SU-DHL-6 (cell line): ENCODE measurements at regions not wholly inside any gene's neighbourhood (a gene's known extent, or its start where the extent isn't known, plus 50 kb on each side); places are given as distances from the start of the nearest gene placed in this dataset.

ENCODE experiments used
- H2AFZ ChIP-seq: fragments of 200-600 bp; sonication (generic); 2 replicates; pipeline ENCODE4 v1.6.1; 2014; ENCODE audit warnings: low read depth, mild to moderate bottlenecking, moderate library complexity, mixed read lengths, antibody characterized with exemption, low read length; ENCODE audit not compliant: severe bottlenecking
- H3F3A ChIP-seq: fragments of 200-600 bp; shearing (Covaris generic); 2 replicates; pipeline ENCODE4 v1.6.0; 2016; ENCODE audit warnings: antibody characterized with exemption, mild to moderate bottlenecking; ENCODE audit not compliant: insufficient read depth
- H3K27ac ChIP-seq: fragments of 200-600 bp; sonication (generic); 2 replicates; pipeline ENCODE4 v1.5.1; 2016; ENCODE audit warnings: low read depth, mild to moderate bottlenecking, low read length, moderate library complexity, mixed read lengths
- H3K27me3 ChIP-seq: fragments of 200-600 bp; sonication (generic), shearing (Covaris generic); 2 replicates; pipeline ENCODE4 v1.6.0; 2014; ENCODE audit warnings: mild to moderate bottlenecking, low read length
- H3K36me3 ChIP-seq: fragments of 200-600 bp; sonication (generic); 2 replicates; pipeline ENCODE4 v1.6.1; 2014; ENCODE audit warnings: mild to moderate bottlenecking, low read length, mixed read lengths
- H3K4me2 ChIP-seq: fragments of 300-600, 200-600 bp; shearing (Covaris generic), sonication (generic); 2 replicates; pipeline ENCODE4 v1.6.0; 2014; ENCODE audit warnings: low read length, low read depth, mild to moderate bottlenecking; ENCODE audit not compliant: poor library complexity, severe bottlenecking
- H3K4me3 ChIP-seq: fragments of 200-600 bp; sonication (generic); 2 replicates; pipeline ENCODE4 v1.5.1; 2014; ENCODE audit warnings: antibody characterized with exemption, low read length, mild to moderate bottlenecking, mixed read lengths; ENCODE audit not compliant: insufficient read depth, poor library complexity, severe bottlenecking
- H3K79me2 ChIP-seq: fragments of 200-600 bp; sonication (generic); 2 replicates; pipeline ENCODE4 v1.6.1; 2014; ENCODE audit warnings: mild to moderate bottlenecking, low read length, moderate library complexity; ENCODE audit not compliant: insufficient read depth
- H3K9ac ChIP-seq: fragments of 200-600 bp; sonication (generic); 2 replicates; pipeline ENCODE4 v1.7.0; 2014; ENCODE audit warnings: mild to moderate bottlenecking, low read length
- H3K9me2 ChIP-seq: fragments of 200-600 bp; sonication (generic); replicated peaks from 2 replicates; pipeline ENCODE4 v1.6.1; 2014; ENCODE audit warnings: low read length; ENCODE audit not compliant: insufficient read depth
- H3K9me3 ChIP-seq: fragments of 200-600 bp; sonication (generic); 2 replicates; pipeline ENCODE4 v1.6.1; 2014; ENCODE audit warnings: low read length, mixed read lengths; ENCODE audit not compliant: insufficient read depth
- H4K20me1 ChIP-seq: fragments of 200-600 bp; sonication (generic); 2 replicates; pipeline ENCODE4 v1.6.1; 2014; ENCODE audit warnings: low read depth, mild to moderate bottlenecking, antibody characterized with exemption, low read length, moderate library complexity, mixed read lengths
- CTCF ChIP-seq: fragments of 200-600 bp; sonication (generic); IDR thresholded peaks from one replicate; pipeline ENCODE4 v1.5.1; 2017; ENCODE audit warnings: antibody characterized with exemption, mild to moderate bottlenecking, low read length, moderate library complexity; ENCODE audit not compliant: insufficient read depth, poor library complexity, severe bottlenecking
- EZH2phosphoT487 ChIP-seq: fragments of 200-600 bp; sonication (generic), shearing (Covaris generic); conservative IDR thresholded peaks from 2 replicates; pipeline ENCODE4 v1.6.1; 2018; ENCODE audit warnings: mild to moderate bottlenecking, antibody characterized with exemption, low read length, moderate library complexity, mixed read lengths

GRCh38 chr4:153039542-153040185, 103.5 kb downstream of the FHDC1 start:
- Histone ChIP-seq H2AFZ (no peak overlapping the region), H3K27ac (no peak overlapping the region), H3K4me2 (no peak overlapping the region), H3K4me3 (no peak overlapping the region), H3K9me2 (no peaks in the 10 kb centered on the region), H3K9ac (no peak overlapping the region), H3F3A (no peaks in the 10 kb centered on the region), H3K27me3 (no peaks in the 10 kb centered on the region), H3K9me3 (no peaks in the 10 kb centered on the region), H3K36me3 (no peaks in the 10 kb centered on the region), H4K20me1 (no peaks in the 10 kb centered on the region), H3K79me2 (no peaks in the 10 kb centered on the region)
- no peak for TF ChIP-seq EZH2phosphoT487
- no peak for TF ChIP-seq CTCF

GRCh38 chr4:153040677-153041076, 104.6 kb downstream of the FHDC1 start:
- Histone ChIP-seq H3K27ac (no peak overlapping the region), H3K4me3 (no peak overlapping the region), H4K20me1 (no peaks in the 10 kb centered on the region), H3K9me3 (no peaks in the 10 kb centered on the region), H3K27me3 (no peaks in the 10 kb centered on the region), H3K79me2 (no peaks in the 10 kb centered on the region), H3F3A (no peaks in the 10 kb centered on the region), H3K9me2 (no peaks in the 10 kb centered on the region), H3K36me3 (no peaks in the 10 kb centered on the region), H3K4me2 (no peak overlapping the region), H3K9ac (no peak overlapping the region), H2AFZ (no peak overlapping the region)
- TF ChIP-seq EZH2phosphoT487 (no peak), CTCF (no peak)

GRCh38 chr4:153044036-153044435, 107.9 kb downstream of the FHDC1 start:
- H2AFZ ChIP-seq = no peak overlapping the region
- H3K4me3 ChIP-seq = no peak overlapping the region
- H3K9me2 ChIP-seq = no peaks in the 10 kb centered on the region
- H3K4me2 ChIP-seq = no peak overlapping the region
- H3K79me2 ChIP-seq = no peaks in the 10 kb centered on the region
- no peaks in the 10 kb centered on the region for H3F3A ChIP-seq
- no peak overlapping the region for H3K27ac ChIP-seq
- no peaks in the 10 kb centered on the region for H3K36me3 ChIP-seq
- H3K9ac ChIP-seq = no peak overlapping the region
- no peak for TF ChIP-seq CTCF
- no peak for TF ChIP-seq EZH2phosphoT487
- H3K9me3 ChIP-seq = no peaks in the 10 kb centered on the region
- no peaks in the 10 kb centered on the region for H4K20me1 ChIP-seq
- H3K27me3 ChIP-seq = no peaks in the 10 kb centered on the region
